SK-MEL-5 (cell line): ENCODE measurements at regions not wholly inside any gene's neighbourhood (a gene's known extent, or its start where the extent isn't known, plus 50 kb on each side); places are given as distances from the start of the nearest gene placed in this dataset.
"Not testable (repeated sequence)": the region's sequence is repeated elsewhere in the genome, so short reads cannot be mapped to it uniquely, and the experiment has no call there.

Experiments
- DNase-seq: peaks from one replicate; pipeline ENCODE4 v3.0.0-alpha.2; 2016; ENCODE audit warnings: low read depth, low spot score
- in situ Hi-C: cut with HindIII; loops from 2 replicates; pipeline ENCODE4 v1.10.0; 2016; ENCODE audit warnings: low sequenced_read_pairs, high pct_unique_total_duplicates, low pct_unique_long_range_greater_than_20kb

DNA sequence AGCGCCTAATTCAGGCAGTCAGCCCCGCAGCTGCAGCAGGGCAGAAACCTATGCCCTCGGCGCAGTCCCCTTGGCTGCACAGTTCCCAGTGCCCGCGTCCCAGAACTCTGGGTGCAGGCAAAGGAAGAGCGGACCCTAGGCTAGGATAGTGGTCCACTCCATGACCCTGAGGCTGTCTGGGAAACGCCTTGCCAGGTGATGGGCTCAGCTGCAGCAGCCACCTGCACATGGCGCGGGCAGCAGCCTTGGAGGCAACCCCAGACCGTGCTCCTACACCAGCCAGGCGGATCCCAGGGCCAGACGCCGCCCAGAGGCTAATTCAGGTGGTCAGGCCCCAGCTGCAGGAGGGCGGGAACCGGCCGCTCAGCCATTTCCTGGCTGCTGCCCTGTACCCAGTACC is 83.0 kb downstream of the POTEC start:
- in situ Hi-C loops, DNase-seq: not testable (repeated sequence)

GRCh38 chr18:14459826-14460225 is 83.6 kb downstream of the POTEC start:
- not testable (repeated sequence) for DNase-seq

GRCh38 chr18:14458009-14458945 is 85.1 kb downstream of the POTEC start:
- DNase-seq, in situ Hi-C loops: not testable (repeated sequence)

More at GRCh38 chr18:14459826-14460225, 83.6 kb downstream of the POTEC start:
- in situ Hi-C loops, result not testable (repeated sequence)

GRCh38 chr18:14450637-14451009 is 92.8 kb downstream of the POTEC start:
- in situ Hi-C loops, DNase-seq: not testable (repeated sequence)

- DNase-seq, in situ Hi-C loops: not testable (repeated sequence)
These were observed 93.3 kb downstream of the POTEC start for GRCh38 chr18:14449995-14450636.

DNA sequence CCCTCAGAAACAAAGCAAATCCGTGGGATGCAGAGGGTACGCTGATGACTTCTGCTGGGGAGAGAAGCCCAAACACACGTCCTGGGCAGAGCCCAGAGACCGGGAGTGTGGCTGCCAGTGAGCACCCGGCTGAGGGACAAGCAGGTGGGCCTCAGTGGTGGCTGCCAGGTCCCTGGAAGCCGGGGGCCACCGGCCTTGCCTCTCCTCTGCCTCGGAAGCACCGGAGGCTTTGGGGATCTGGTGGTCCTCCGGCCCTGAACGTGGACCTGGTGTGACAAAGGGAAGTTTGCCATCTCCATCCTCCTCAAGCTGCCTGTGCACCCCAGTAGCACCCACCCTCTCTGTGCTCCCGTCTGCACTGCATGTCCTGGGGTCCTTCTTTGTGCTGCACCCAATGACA is 94.3 kb downstream of the POTEC start:
- in situ Hi-C loops, DNase-seq: not testable (repeated sequence)

GRCh38 chr18:14447715-14448114 is 95.7 kb downstream of the POTEC start:
- in situ Hi-C loops, DNase-seq: not testable (repeated sequence)

DNA sequence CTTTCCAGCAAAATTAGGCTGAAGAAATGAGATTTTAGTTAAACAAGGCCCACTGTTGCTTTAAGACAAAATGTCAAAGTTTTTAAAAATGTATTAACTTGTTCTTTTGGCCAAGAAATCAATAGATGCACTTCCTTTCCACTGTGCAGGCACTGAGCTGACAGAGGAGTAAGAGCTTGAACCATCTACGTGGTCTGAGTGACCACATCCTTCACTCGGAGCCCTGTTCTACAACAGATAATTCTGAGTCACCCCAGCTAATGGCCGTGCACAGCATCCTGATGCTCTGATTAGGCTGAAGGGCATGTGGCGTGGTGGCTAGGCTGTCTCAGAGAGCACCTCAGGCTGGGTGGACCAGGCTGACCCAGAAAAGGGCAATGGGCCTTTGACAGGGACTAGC is 107.9 kb downstream of the POTEC start:
- in situ Hi-C loops, DNase-seq: not testable (repeated sequence)

GRCh38 chr18:14432371-14432770 is 111.0 kb downstream of the POTEC start:
- DNase-seq, in situ Hi-C loops: not testable (repeated sequence)

GRCh38 chr18:14431031-14431521 is 112.3 kb downstream of the POTEC start:
- peak; percentile 62 for DNase-seq
- in situ Hi-C loops, result not testable (repeated sequence)

- in situ Hi-C loops, result not testable (repeated sequence)
- DNase-seq, result peak; percentile 42
These were observed 127.6 kb downstream of the POTEC start for GRCh38 chr18:14415806-14416205.

- in situ Hi-C loops, DNase-seq: not testable (repeated sequence)
These were observed 128.0 kb downstream of the POTEC start for GRCh38 chr18:14415399-14415798.

DNA sequence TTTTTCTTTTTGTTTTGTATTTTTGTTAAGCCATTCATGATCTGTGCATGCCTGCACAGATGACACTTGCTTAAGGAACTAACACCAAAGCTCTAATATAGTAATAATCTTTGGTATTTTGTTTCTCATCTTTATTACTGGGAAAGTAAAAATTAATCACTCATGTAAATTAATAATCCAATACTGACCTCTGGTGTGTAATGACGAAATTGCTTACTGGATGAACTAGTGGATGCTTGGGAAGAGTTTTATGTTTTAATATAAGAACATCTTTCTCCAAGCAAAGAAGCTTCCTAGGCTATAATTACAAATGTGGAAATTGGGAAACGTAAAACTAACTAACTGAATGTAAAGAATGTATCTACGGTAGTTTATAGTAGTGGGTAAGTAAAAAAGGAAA is 147.9 kb downstream of the POTEC start:
- DNase-seq, in situ Hi-C loops: not testable (repeated sequence)

DNA sequence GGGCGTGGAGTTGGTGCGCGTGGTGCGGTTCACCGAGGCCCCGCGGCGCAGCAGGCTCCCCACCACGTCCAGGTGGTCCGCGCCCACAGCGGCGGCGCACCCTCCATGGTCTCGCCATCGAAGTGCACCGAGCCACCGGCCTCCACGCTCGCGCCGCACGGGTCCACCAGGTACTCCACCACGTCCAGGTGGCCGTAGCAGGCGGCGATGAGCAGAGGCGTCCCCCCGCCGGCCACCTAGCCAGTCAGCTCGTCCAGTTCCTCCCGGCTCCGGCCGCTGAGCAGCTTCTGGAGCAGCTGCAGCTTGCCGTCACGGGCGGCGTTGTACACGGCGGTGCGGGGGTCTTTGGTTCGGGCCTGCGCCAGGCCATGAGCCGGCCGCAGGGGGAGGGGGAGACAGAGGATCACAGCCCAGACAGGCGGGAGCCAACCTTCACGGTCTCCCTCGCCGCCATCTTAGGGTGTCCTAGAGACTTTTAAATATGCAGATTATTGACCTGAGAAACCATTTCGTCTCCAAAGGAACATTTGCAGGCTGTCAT is 149.8 kb downstream of the POTEC start:
- in situ Hi-C loops, DNase-seq: not testable (repeated sequence)

GRCh38 chr18:14392604-14393003 is 150.8 kb downstream of the POTEC start:
- in situ Hi-C loops, DNase-seq: not testable (repeated sequence)

- DNase-seq, in situ Hi-C loops: not testable (repeated sequence)
These were observed 158.4 kb downstream of the POTEC start for GRCh38 chr18:14384961-14385360.

GRCh38 chr18:14382666-14383065 is 160.7 kb downstream of the POTEC start:
- DNase-seq, in situ Hi-C loops: not testable (repeated sequence)

- DNase-seq, in situ Hi-C loops: not testable (repeated sequence)
These were observed 163.9 kb downstream of the POTEC start for GRCh38 chr18:14379489-14379888.
